Liver (tissue), 8 donors: ENCODE measurements at regions not wholly inside any gene's neighbourhood (a gene's known extent, or its start where the extent isn't known, plus 50 kb on each side); places are given as distances from the start of the nearest gene placed in this dataset.

Experiments
- DNase-seq: peaks from one replicate; pipeline ENCODE4 v3.0.0-alpha.2; 2017; ENCODE audit warnings: low spot score
- H3K27ac ChIP-seq, 2 donors: one replicate each; pipeline ENCODE4 v1.7.0; 2013; ENCODE audit warnings: inconsistent platforms in 2 of 2, low read length in 2 of 2, control low read depth in 1 of 2, low read depth in 1 of 2, mild to moderate bottlenecking in 1 of 2
- H3K27me3 ChIP-seq, 4 donors: one replicate each; pipeline versions ENCODE4 v1.6.1 to v1.7.0; 2013; ENCODE audit warnings: low read length in 3 of 4, inconsistent platforms in 1 of 4, mild to moderate bottlenecking in 1 of 4, moderate library complexity in 1 of 4; ENCODE audit not compliant: control insufficient read depth in 4 of 4, insufficient read depth in 4 of 4
- H3K36me3 ChIP-seq, 4 donors: one replicate each; pipeline versions ENCODE4 v1.6.1 to v1.7.0; 2013; ENCODE audit warnings: low read length in 3 of 4, mild to moderate bottlenecking in 3 of 4, low read depth in 1 of 4, moderate library complexity in 1 of 4; ENCODE audit not compliant: control insufficient read depth in 4 of 4, insufficient read depth in 3 of 4
- H3K4me1 ChIP-seq, 4 donors: one replicate each; pipeline versions ENCODE4 v1.6.1 to v1.7.0; 2013; ENCODE audit warnings: low read length in 3 of 4, mild to moderate bottlenecking in 3 of 4, moderate library complexity in 1 of 4; ENCODE audit not compliant: control insufficient read depth in 4 of 4, insufficient read depth in 4 of 4
- H3K4me3 ChIP-seq, 3 donors: one replicate each; pipeline versions ENCODE4 v1.6.1 to v1.7.0; 2013; ENCODE audit warnings: low read length in 3 of 3, control low read depth in 1 of 3, low read depth in 1 of 3, mild to moderate bottlenecking in 1 of 3
- H3K9ac ChIP-seq, 2 donors: one replicate each; pipeline ENCODE4 v1.7.0; 2013; ENCODE audit warnings: low read length in 2 of 2, mild to moderate bottlenecking in 2 of 2, moderate library complexity in 2 of 2, control low read depth in 1 of 2, low read depth in 1 of 2
- H3K9me3 ChIP-seq, 4 donors: one replicate each; pipeline versions ENCODE4 v1.6.1 to v1.7.0; 2013; ENCODE audit warnings: low read length in 3 of 4; ENCODE audit not compliant: control insufficient read depth in 4 of 4
- ATF3 ChIP-seq: IDR thresholded peaks from 2 replicates; pipeline ENCODE4 v1.6.1; 2016; ENCODE audit warnings: antibody characterized with exemption
- EGR1 ChIP-seq, 2 donors: IDR thresholded peaks; 2 replicates each; pipeline ENCODE4 v1.6.1; 2016 to 2018; ENCODE audit warnings: antibody characterized with exemption in 2 of 2, low read depth in 2 of 2
- FOXA1 ChIP-seq: IDR thresholded peaks from 2 replicates; pipeline ENCODE4 v1.6.1; 2016; ENCODE audit warnings: antibody characterized with exemption
- FOXA2 ChIP-seq: IDR thresholded peaks from 2 replicates; pipeline ENCODE4 v1.6.1; 2016; ENCODE audit warnings: antibody characterized with exemption
- GABPA ChIP-seq, 2 donors: IDR thresholded peaks in 1 of 2; conservative IDR thresholded peaks in 1 of 2; 2 replicates each; pipeline ENCODE4 v1.6.1; 2016; ENCODE audit warnings: antibody characterized with exemption in 2 of 2, mild to moderate bottlenecking in 1 of 2, moderate library complexity in 1 of 2
- HNF4A ChIP-seq, 2 donors: conservative IDR thresholded peaks; 2 replicates each; pipeline ENCODE4 v1.6.1; 2016; ENCODE audit warnings: antibody characterized with exemption in 2 of 2, mild to moderate bottlenecking in 2 of 2
- HNF4G ChIP-seq: IDR thresholded peaks from 2 replicates; pipeline ENCODE4 v1.6.1; 2016; ENCODE audit warnings: antibody characterized with exemption
- JUND ChIP-seq, 2 donors: IDR thresholded peaks; 2 replicates each; pipeline ENCODE4 v1.6.1; 2016; ENCODE audit warnings: antibody characterized with exemption in 2 of 2
- MAX ChIP-seq: IDR thresholded peaks from 2 replicates; pipeline ENCODE4 v1.6.1; 2016; ENCODE audit warnings: antibody characterized with exemption
- NR2F2 ChIP-seq: IDR thresholded peaks from 2 replicates; pipeline ENCODE4 v1.6.1; 2016; ENCODE audit warnings: antibody characterized with exemption
- RAD21 ChIP-seq, 2 donors: IDR thresholded peaks; 2 replicates each; pipeline ENCODE4 v1.6.1; 2016; ENCODE audit warnings: antibody characterized with exemption in 2 of 2, mild to moderate bottlenecking in 2 of 2
- RXRA ChIP-seq, 2 donors: IDR thresholded peaks; 2 replicates each; pipeline ENCODE4 v1.6.1; 2017 to 2018; ENCODE audit warnings: antibody characterized with exemption in 2 of 2, mild to moderate bottlenecking in 1 of 2
- SP1 ChIP-seq: IDR thresholded peaks from 2 replicates; pipeline ENCODE4 v1.6.1; 2018; ENCODE audit warnings: antibody characterized with exemption, mild to moderate bottlenecking
- YY1 ChIP-seq: IDR thresholded peaks from 2 replicates; pipeline ENCODE4 v1.6.1; 2016; ENCODE audit warnings: antibody characterized with exemption, mild to moderate bottlenecking
- ZBTB33 ChIP-seq: IDR thresholded peaks from 2 replicates; pipeline ENCODE4 v1.6.1; 2016; ENCODE audit warnings: antibody characterized with exemption
- WGBS: extraction: QIAGEN DNeasy Blood & Tissue Kit; methylation state at CpG from one replicate; pipeline ENCODE4 v1.1.7; 2013; 5-methylcytosine and 5-hydroxymethylcytosine counted together
- TF ChIP-seq, protein P1 (sequence below): IDR thresholded peaks from 2 replicates; pipeline ENCODE4 v1.6.1; 2016; ENCODE audit warnings: antibody characterized with exemption, mild to moderate bottlenecking
- TF ChIP-seq, protein P2 (sequence below): fragments of 150-350 bp; IDR thresholded peaks from 2 replicates; pipeline ENCODE4 v1.5.1; 2017; ENCODE audit warnings: improper control_type of control experiment, low read depth, low read length; ENCODE audit not compliant: missing input control
- donor health status: healthy.
- donor health status: healthy.
- donor health status: healthy.
- donor health status: healthy.
- donor health status: healthy.

- DNase-seq: no peak
- no peaks in the 10 kb centered on the region for H3K4me1 ChIP-seq
- no peak overlapping the region for H3K9ac ChIP-seq
- TF ChIP-seq FOXA2 (no peak), EGR1 (IDR thresholded peaks at IDR 0.05; ENCODE audit: low read depth in 2 of 2) (no peak), RAD21 (IDR thresholded peaks at IDR 0.05) (no peak), GABPA (IDR thresholded peaks at IDR 0.05 in 1 of 2, conservative IDR thresholded peaks at IDR 0.05 in 1 of 2) (no peak), YY1 (no peak), RXRA (IDR thresholded peaks at IDR 0.05) (no peak), HNF4G (no peak), ZBTB33 (no peak), SP1 (no peak), JUND (IDR thresholded peaks at IDR 0.05) (no peak), MAX (no peak), HNF4A (conservative IDR thresholded peaks at IDR 0.05) (no peak), NR2F2 (no peak)
- TF ChIP-seq, protein P1, sequence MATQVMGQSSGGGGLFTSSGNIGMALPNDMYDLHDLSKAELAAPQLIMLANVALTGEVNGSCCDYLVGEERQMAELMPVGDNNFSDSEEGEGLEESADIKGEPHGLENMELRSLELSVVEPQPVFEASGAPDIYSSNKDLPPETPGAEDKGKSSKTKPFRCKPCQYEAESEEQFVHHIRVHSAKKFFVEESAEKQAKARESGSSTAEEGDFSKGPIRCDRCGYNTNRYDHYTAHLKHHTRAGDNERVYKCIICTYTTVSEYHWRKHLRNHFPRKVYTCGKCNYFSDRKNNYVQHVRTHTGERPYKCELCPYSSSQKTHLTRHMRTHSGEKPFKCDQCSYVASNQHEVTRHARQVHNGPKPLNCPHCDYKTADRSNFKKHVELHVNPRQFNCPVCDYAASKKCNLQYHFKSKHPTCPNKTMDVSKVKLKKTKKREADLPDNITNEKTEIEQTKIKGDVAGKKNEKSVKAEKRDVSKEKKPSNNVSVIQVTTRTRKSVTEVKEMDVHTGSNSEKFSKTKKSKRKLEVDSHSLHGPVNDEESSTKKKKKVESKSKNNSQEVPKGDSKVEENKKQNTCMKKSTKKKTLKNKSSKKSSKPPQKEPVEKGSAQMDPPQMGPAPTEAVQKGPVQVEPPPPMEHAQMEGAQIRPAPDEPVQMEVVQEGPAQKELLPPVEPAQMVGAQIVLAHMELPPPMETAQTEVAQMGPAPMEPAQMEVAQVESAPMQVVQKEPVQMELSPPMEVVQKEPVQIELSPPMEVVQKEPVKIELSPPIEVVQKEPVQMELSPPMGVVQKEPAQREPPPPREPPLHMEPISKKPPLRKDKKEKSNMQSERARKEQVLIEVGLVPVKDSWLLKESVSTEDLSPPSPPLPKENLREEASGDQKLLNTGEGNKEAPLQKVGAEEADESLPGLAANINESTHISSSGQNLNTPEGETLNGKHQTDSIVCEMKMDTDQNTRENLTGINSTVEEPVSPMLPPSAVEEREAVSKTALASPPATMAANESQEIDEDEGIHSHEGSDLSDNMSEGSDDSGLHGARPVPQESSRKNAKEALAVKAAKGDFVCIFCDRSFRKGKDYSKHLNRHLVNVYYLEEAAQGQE: no peak
- TF ChIP-seq, protein P2, sequence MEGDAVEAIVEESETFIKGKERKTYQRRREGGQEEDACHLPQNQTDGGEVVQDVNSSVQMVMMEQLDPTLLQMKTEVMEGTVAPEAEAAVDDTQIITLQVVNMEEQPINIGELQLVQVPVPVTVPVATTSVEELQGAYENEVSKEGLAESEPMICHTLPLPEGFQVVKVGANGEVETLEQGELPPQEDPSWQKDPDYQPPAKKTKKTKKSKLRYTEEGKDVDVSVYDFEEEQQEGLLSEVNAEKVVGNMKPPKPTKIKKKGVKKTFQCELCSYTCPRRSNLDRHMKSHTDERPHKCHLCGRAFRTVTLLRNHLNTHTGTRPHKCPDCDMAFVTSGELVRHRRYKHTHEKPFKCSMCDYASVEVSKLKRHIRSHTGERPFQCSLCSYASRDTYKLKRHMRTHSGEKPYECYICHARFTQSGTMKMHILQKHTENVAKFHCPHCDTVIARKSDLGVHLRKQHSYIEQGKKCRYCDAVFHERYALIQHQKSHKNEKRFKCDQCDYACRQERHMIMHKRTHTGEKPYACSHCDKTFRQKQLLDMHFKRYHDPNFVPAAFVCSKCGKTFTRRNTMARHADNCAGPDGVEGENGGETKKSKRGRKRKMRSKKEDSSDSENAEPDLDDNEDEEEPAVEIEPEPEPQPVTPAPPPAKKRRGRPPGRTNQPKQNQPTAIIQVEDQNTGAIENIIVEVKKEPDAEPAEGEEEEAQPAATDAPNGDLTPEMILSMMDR: no peak
- H3K27me3 ChIP-seq: no peaks in the 10 kb centered on the region
- no peak overlapping the region for H3K4me3 ChIP-seq
- H3K27ac ChIP-seq: no peak overlapping the region
- H3K36me3 ChIP-seq: no peaks in the 10 kb centered on the region
- no peaks in the 10 kb centered on the region for H3K9me3 ChIP-seq
- 51% methylated on average over 5 of the region's 5 CpGs for WGBS
Observed at GRCh38 chr10:105585753-105586152, 944.7 kb downstream of the SORCS3 start.

DNA sequence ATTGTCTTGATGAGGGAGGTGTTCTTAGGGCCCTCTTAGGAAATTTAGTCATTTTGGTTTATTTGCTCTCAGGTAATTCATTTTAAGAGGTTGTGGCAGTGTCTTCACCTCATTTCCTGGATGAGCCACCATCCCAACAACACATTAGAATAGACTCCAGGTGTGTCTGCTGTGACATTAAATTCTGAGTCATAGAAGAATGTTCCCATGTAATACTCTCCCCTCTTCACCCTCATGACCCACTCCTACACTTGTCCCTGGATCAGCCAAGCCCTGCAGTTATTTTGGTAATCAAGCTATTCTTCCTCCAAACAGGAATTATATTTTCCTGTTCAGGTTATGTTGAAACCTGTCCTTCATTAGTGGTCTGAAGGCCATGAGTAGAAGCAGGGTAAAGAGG, 944.1 kb downstream of the SORCS3 start:
- Histone ChIP-seq H3K9ac (no peak overlapping the region), H3K4me1 (no peaks in the 10 kb centered on the region), H3K27ac (no peak overlapping the region), H3K4me3 (no peak overlapping the region), H3K27me3 (no peaks in the 10 kb centered on the region), H3K36me3 (no peaks in the 10 kb centered on the region), H3K9me3 (no peaks in the 10 kb centered on the region)
- TF ChIP-seq FOXA2 (no peak), MAX (no peak), FOXA1 (no peak), HNF4A (conservative IDR thresholded peaks at IDR 0.05) (no peak), ATF3 (no peak), SP1 (no peak), GABPA (IDR thresholded peaks at IDR 0.05 in 1 of 2, conservative IDR thresholded peaks at IDR 0.05 in 1 of 2) (no peak), ZBTB33 (no peak), JUND (IDR thresholded peaks at IDR 0.05) (no peak), NR2F2 (no peak)
- TF ChIP-seq, protein P2: no peak
- no peak for DNase-seq
